K562 (cell line): ENCODE measurements at regions not wholly inside any gene's neighbourhood (a gene's known extent, or its start where the extent isn't known, plus 50 kb on each side); places are given as distances from the start of the nearest gene placed in this dataset.

Experiments
- CTCF ChIP-seq, 3 experiments: IDR thresholded peaks in 2 of 3; conservative IDR thresholded peaks in 1 of 3; 2 replicates each; pipeline ENCODE4 v1.5.1; 2011 to 2012; ENCODE audit warnings: low read length in 3 of 3, mild to moderate bottlenecking in 3 of 3, control low read depth in 2 of 3, improper control_type of control experiment in 1 of 3, inconsistent platforms in 1 of 3, low read depth in 1 of 3, mixed read lengths in 1 of 3, moderate library complexity in 1 of 3; ENCODE audit not compliant: insufficient read depth in 2 of 3
- EP300 ChIP-seq: IDR thresholded peaks from 2 replicates; pipeline ENCODE4 v1.6.1; 2012; ENCODE audit warnings: low read length, improper control_type of control experiment
- ESRRA ChIP-seq: fragments of 450-650 bp; IDR thresholded peaks from 2 replicates; pipeline ENCODE4 v1.6.1; 2014; ENCODE audit warnings: low read depth, mild to moderate bottlenecking, moderate library complexity, borderline replicate concordance
- GABPA ChIP-seq: fragments of 200-800 bp; sonication (Bioruptor generic); conservative IDR thresholded peaks from 2 replicates; pipeline ENCODE4 v1.6.1; 2016; ENCODE audit warnings: low read depth, missing genetic modification characterization, missing compliant biosample characterization
- MAX ChIP-seq: sonication (generic); formaldehyde crosslinking; IDR thresholded peaks from 2 replicates; pipeline ENCODE4 v1.9.0; 2022; ENCODE audit warnings: mild to moderate bottlenecking, missing genetic modification reagents
- MEIS2 ChIP-seq: fragments of 450-650 bp; IDR thresholded peaks from 2 replicates; pipeline ENCODE4 v1.6.1; 2014; ENCODE audit warnings: mild to moderate bottlenecking; ENCODE audit not compliant: partially characterized antibody
- TAF15 ChIP-seq: fragments of 200-400 bp; formaldehyde crosslinking; IDR thresholded peaks from 2 replicates; pipeline ENCODE4 v1.6.1; 2017; ENCODE audit warnings: mild to moderate bottlenecking, low read depth, low read length, moderate library complexity
- ZBTB26 ChIP-seq: fragments of 450-650 bp; formaldehyde crosslinking; IDR thresholded peaks from 2 replicates; pipeline ENCODE4 v1.4.0; 2022; ENCODE audit warnings: missing genetic modification characterization
- ZNF780A ChIP-seq: fragments of 250-450 bp; sonication (Bioruptor Pico); IDR thresholded peaks from 2 replicates; pipeline ENCODE4 v1.5.0; 2021; ENCODE audit warnings: mild to moderate bottlenecking

DNA sequence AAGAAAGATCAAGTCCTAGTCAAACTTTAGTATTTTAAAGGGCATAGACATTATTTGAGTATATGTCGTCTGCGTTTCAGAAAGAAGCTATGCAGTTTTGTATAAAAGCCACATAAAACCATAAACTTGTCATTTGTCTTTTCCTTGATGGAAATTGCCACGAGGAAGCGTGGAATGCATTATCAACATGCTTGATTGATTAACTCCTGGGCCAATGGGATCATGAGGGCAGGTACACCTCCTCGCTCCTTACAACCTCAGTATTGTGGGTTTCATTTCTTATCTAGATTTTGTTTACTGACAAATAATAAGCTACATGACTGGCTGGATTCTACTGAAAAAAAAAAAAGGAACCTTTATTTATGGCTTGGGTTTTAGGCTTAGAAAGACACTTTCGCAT, 122.5 kb upstream of the RFX3 start:
- TF ChIP-seq ZNF780A (CRISPR knock-in tag) (no peak), MEIS2 (no peak), GABPA (tag) (no peak), TAF15 (no peak), CTCF (IDR thresholded peaks at IDR 0.05 in 2 of 3, conservative IDR thresholded peaks at IDR 0.05 in 1 of 3; ENCODE audit: insufficient read depth in 2 of 3, low read depth in 1 of 3, low read length in 3 of 3) (no peak), MAX (CRISPR knock-in tag) (no peak), EP300 (no peak), ZBTB26 (CRISPR knock-in tag) (no peak), ESRRA (no peak)
